ENCODE measurements at regions not wholly inside any gene's neighbourhood (a gene's known extent, or its start where the extent isn't known, plus 50 kb on each side); places are given as distances from the start of the nearest gene placed in this dataset.
A peak's percentile ranks its signal among the peaks of the same experiment; 100 is the strongest.
"Not testable (repeated sequence)": the region's sequence is repeated elsewhere in the genome, so short reads cannot be mapped to it uniquely, and the experiment has no call there.

DNA sequence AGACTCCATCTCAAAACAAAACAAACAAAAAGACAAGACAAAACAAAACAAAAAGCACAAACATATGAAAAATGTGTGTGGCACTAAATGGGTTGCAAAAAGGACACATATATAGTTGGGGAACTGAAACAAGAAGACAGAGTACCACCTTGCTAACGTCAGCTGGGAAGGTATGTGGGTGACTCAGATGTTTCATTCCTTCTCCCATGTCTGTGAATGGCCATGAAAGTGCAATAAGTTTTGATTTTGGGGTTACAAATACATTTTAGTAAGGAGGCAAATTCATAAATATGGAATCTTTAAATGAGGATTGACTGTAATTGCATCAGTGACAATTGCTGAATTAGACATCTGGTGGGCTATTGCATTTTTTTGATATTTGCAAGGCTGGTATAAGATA lies 81.6 kb upstream of the KLF4 start:
- no peak for DNase-seq

DNA sequence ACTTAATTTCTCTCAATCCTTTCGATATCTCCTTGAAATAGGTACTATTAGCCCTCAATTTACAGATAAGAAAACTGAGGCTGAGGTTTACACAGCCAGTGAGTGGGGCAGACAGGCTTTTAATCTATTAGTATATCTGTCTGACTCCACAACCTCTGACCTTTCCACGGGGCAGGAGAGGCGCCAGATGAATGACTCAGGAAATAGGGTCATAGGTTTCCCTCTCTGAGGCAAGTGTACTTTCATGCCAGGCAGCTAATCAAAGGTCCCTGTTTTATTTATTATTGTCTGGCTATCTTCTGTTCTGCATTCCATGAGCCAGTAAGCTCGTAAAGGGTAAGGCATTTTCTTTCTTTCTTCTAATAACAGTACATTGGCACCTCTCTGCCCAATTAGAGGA lies 79.6 kb upstream of the KLF4 start:
- no peak for DNase-seq

GRCh38 chr9:107568406-107568805 lies 78.8 kb upstream of the KLF4 start:
- not testable (repeated sequence) for DNase-seq

DNA sequence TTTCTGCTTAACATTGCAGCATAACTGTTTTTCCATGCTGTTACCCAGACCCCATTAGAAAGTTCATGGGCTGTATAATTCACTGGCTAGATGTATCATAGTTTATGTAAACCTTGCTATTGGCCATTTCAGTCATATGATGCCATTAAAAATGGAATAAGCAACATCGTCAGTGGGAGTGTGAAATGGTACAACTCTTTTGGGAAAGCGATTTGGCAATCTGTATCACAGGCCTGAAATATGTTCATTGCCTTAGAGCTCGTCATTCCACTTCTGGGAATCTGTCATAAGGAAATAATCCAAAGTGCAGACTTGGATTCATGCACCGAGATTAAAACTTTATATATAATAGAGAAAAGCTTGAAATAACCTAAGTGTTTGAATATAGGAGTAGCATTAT lies 77.9 kb upstream of the KLF4 start:
- no peak for DNase-seq

DNA sequence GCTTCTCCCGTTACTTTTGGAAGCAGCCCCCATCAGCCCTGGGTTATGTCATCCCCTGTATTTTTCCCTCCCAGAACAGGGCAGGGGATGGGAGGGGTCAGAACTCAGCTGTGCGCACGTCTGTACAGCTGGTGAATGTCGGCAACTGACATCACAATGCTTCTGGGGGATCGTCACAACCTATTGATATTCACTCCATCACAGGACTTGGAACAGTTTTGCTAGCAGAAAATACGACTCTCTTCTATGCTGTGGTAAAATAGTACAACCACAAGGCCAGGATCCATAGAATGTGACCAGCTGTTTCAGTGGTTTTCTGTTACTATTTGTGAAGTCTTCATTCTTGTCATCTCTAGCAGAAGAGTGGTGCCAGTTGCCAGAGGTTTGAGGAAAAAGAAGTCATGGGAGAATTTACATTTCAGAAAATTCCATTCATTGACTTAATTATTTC lies 77.1 kb upstream of the KLF4 start:
- DNase-seq = no peak

- no peak for DNase-seq
These were observed 73.2 kb upstream of the KLF4 start for GRCh38 chr9:107562798-107563197.

DNA sequence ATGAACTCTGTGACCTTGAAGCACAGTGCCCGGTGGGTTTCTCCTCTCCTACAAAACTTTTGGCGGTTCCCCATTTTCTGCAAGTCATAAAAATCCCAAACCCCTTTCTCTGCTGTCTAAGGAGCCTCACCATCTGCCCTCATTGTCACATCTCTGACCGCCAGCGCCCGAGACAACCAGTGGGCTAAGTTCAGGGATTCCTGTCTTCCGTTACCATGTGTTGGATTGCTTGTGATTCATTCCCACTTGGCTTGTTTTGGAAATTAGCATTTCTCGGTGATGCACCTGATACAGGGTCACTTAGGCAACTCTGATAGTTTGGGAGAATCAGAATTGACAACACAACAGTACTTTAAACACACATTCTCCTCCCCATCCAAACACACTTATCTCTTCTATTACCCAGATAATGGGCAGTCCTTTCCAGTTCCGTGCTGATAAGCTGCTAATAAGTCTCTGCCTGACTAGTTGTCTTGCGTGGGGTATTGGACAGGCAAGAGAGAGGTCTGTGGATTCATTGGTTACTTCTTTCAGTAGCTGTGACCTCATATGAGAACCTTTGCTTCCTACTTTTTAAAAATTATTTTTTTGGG lies 70.0 kb upstream of the KLF4 start:
- DNase-seq = no peak

DNA sequence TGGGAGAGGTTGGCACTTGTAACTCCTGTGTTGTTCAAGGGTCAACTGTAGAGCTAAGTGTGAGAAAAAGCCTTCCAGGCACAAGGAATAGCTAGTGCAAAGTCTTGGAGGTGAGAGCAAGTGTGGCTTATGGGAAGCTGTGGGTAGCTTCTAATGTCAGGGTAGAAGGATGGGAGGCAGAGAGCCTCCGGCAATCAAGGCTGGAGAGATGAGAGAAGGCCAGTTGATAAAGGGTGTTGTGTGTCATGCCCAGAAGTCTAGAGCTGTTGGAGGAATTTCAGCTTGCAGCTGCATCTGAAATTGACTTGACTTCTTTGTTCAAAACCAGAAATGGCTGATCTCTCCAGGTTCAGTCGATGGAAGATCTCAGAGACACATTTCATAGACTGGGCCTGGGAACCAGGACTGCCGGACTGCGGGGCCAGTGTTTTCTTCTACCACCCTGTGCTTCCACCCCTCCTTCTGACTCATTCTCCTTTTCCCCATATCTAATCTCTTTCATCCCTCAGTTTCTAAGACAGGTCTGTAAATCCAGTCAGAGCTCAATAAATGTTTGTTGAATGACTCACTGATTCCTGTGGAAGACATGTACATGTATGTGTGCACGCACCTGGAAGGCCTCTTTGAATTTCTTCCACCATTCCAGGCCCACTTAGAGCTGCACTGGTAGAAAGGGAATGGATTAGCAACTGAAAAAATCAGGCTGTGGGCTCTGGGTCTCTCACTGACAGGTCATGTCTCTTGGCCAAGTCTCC lies 67.8 kb upstream of the KLF4 start:
- DNase-seq = no peak

DNA sequence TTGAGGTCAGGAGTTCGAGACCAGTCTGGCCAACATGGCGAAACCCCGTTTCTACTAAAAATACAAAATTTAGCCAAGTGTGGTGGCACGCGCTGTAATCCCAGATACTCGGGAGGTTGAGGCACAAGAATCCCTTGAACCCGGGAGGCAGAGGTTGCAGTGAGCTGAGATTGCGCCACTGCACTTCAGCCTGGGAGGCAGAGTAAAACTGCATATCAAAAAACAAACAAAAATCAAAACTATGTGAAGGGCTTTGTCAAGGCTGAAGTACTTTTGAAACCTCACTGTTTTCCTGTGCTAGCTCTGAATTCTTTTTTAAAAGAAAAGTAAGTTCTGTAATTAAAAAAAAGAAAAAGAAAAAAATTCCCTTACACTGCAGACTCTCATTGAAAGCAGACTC lies 65.1 kb upstream of the KLF4 start:
- no peak for DNase-seq

- DNase-seq = peak in 1 of 5 donors; percentile 28
These were observed 59.0 kb upstream of the KLF4 start for GRCh38 chr9:107548298-107549142.

DNA sequence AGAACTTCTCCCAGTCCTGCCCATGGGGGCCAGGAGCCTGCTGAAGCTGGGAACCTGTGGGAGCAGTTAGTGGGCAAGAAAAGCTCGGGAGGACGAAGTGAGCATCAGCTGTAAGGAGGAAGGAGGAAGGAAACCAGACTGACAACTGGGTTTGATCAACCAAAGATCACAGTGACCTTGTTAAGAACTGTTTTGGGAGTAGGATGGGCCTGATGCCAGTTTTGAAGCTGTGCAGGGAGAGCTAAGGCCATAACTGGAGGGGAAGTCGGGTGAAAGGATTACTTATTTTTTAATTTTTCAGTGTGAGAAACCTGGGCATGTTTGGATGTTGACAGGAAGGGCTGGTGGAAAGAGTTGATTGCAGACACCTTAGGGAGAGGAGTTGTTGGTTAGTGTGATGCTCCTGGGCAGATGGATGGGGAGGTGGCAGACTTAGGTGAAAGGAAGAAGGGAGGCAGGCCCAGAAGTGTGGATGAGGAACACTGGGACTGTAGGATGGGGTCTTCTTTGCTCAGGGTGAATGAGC lies 58.3 kb upstream of the KLF4 start:
- DNase-seq = no peak

DNA sequence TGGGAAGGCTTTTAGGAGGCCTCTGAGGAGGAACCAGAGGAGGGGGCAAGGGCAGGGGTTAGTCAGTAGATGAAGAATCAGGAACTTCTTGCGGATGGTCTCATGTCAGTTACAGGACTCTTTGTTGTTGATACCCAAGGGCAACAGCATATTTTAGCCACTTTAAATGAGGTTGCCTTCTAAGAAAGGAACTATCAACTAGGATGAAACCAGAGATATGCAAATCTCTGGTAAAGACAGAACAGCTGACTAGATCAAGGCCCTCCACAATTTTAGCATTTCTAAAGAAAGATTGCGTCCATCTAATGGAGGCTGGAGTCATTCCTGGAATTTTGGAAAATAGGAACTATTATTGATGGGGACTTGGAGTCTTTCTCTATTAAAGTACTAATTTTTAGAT lies 57.7 kb upstream of the KLF4 start:
- DNase-seq = no peak

GRCh38 chr9:107546859-107547258 lies 57.3 kb upstream of the KLF4 start:
- DNase-seq = no peak

GRCh38 chr9:107545036-107545435 lies 55.5 kb upstream of the KLF4 start:
- DNase-seq = no peak

DNA sequence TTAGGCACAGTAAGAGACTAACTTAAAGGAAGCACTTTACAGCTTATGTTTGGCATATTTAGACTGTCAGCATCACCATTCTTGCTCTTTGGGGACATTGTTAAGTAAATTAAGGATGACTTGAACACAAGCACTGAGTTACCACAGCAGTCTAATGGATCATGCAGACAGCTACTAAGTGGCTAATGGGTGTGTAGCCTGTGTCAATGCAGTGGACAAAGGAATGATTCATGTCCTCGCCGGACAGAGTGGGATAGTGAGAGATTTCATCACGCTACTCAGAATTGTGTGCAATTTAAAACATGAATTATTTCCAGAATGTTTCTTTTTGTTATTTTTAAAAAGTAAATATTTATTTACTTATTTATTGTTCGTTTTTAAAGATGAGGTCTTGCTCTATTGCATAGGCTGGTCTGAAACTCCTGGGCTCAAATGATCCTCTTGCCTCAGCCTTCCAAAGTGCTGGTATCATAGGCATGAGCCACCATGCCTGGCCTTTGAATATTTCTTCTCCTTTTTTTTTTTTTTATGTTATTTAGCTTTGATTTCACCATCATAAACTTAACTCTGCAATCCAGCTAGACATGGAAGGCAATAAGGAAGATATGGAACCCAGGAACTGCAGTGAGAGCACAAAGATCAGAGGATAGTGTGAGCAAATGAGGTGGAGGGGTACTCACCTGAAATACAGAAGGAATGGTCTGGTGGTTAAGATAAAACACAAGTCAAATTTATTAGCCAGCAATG lies 53.0 kb upstream of the KLF4 start:
- DNase-seq = no peak

DNA sequence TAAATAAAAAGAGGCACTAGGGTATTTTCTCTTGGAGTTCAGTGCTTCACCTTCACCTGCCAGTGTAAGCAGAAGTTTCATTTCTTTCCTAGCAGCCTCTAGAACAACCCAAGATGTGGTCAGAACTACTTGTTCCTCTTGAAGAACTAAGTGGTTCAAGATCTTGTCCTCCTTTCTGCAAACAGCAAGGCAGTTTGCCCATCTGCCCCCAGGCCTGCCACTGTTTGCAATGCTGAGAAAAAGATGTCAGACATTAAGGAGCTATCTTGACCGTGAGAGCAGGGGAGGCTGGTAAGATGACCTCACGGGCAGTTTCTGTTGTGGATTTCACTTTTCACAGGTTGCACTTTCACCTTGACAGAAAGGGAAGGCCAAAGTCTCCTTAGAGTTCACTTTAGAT lies 52.0 kb upstream of the KLF4 start:
- no peak for DNase-seq

GRCh38 chr9:107540164-107540561 lies 50.6 kb upstream of the KLF4 start:
- DNase-seq = no peak

GRCh38 chr9:107539427-107540163 lies 50.0 kb upstream of the KLF4 start:
- DNase-seq = no peak
